HAP-1 (cell line): ENCODE measurements at regions not wholly inside any gene's neighbourhood (a gene's known extent, or its start where the extent isn't known, plus 50 kb on each side); places are given as distances from the start of the nearest gene placed in this dataset.

ENCODE experiments used
- DNase-seq, 2 experiments: peaks; one replicate each; pipeline ENCODE4 v3.0.0-alpha.2; 2016 to 2020; ENCODE audit warnings: low spot score in 2 of 2
- H3K27me3 ChIP-seq: fragments of 250-450 bp; sonication (Bioruptor Pico); 2 replicates; pipeline ENCODE4 v1.5.1; 2020; ENCODE audit warnings: low read depth, mild to moderate bottlenecking, moderate library complexity
- H3K36me3 ChIP-seq: fragments of 250-450 bp; sonication (Bioruptor Pico); replicated peaks from 2 replicates; pipeline ENCODE4 v1.5.1; 2020; ENCODE audit warnings: mild to moderate bottlenecking
- H3K4me1 ChIP-seq: fragments of 250-450 bp; sonication (Bioruptor Pico); 2 replicates; pipeline ENCODE4 v1.5.1; 2020; ENCODE audit warnings: mild to moderate bottlenecking
- H3K4me3 ChIP-seq: fragments of 250-450 bp; sonication (Bioruptor Pico); 2 replicates; pipeline ENCODE4 v1.5.1; 2020; ENCODE audit warnings: mild to moderate bottlenecking, moderate library complexity
- H3K9me3 ChIP-seq: fragments of 250-450 bp; sonication (Bioruptor Pico); 2 replicates; pipeline ENCODE4 v1.5.1; 2020; ENCODE audit warnings: mild to moderate bottlenecking, moderate library complexity
- in situ Hi-C: fragments of 300-500 bp; cut with MboI; formaldehyde crosslinking; loops from 3 replicates; pipeline ENCODE4 v1.14.3; 2020; ENCODE audit warnings: low sequenced_read_pairs, inconsistent platforms, mixed read lengths

- in situ Hi-C loops: no loop called here
- H3K36me3 ChIP-seq: no peaks in the 10 kb centered on the region
- DNase-seq: no peak
- H3K9me3 ChIP-seq: no peaks in the 10 kb centered on the region
- H3K4me3 ChIP-seq: no peak overlapping the region
- H3K27me3 ChIP-seq: 0 out of 2 replicates have a peak, but pooled peaks cover 2% of the 10 kb centered on the region
- H3K4me1 ChIP-seq: no peaks in the 10 kb centered on the region
Observed at GRCh38 chr4:173935622-173936405, 347.7 kb downstream of the FBXO8 start.

DNA sequence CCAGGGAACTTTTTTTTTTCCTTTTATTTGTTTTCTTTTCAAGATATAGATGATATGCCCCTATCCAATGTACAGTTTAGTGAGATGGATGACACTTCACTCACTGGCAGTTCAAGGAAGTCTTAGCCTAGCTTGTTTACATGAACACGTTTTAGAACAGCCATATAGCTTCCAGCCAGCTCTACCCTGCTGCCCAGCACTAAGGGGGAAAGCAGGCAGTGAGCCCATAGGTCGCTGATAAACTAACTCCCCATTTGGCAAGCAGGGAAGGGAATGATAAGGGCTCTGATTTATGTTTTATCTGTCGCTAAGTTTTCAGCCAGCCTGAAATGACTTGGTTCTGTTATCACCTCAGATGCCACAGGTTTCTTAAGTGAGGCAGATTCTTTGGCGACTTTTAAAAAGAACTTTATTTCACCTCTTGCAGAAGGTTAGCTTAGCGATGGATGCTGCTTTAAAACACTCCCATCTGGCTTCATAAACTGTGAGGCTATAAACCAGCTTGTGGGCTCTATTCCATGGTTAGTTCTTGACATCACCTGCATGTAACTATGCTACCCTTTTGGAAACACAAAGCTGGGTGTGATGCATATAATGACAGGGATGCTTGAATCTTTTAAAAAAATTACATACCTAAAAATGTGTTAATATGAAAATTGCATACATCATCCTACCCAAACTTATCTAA lies 348.4 kb downstream of the FBXO8 start:
- no peak for DNase-seq
- no peaks in the 10 kb centered on the region for H3K36me3 ChIP-seq
- H3K27me3 ChIP-seq: 0 out of 2 replicates have a peak, but pooled peaks cover 2% of the 10 kb centered on the region
- in situ Hi-C loops: no loop called here
- H3K4me3 ChIP-seq: no peak overlapping the region
- H3K9me3 ChIP-seq: no peaks in the 10 kb centered on the region
- no peaks in the 10 kb centered on the region for H3K4me1 ChIP-seq

DNA sequence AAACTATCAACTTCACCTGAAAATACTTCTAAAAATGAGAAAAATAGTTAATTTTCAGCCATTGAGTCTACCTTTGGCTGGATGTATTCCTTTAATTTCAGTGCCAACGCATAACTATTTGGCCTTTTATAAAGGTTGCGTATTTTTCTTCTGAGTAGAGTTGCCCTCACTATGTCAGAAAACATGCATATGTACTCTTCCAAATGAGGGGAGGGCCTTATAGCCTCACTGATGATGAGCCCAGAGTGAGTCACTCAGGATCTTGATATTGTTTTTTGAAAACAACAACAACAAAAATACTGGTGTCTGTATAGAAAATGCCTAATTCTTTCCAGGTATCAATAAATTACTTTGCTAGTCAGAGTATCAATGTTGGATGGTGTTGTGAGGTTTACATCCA lies 349.3 kb downstream of the FBXO8 start:
- no peak for DNase-seq
- Histone ChIP-seq H3K36me3 (no peaks in the 10 kb centered on the region), H3K9me3 (no peaks in the 10 kb centered on the region), H3K4me1 (no peaks in the 10 kb centered on the region), H3K4me3 (no peak overlapping the region), H3K27me3 (0 out of 2 replicates have a peak, but pooled peaks cover 2% of the 10 kb centered on the region)
- in situ Hi-C loops: no loop called here

DNA sequence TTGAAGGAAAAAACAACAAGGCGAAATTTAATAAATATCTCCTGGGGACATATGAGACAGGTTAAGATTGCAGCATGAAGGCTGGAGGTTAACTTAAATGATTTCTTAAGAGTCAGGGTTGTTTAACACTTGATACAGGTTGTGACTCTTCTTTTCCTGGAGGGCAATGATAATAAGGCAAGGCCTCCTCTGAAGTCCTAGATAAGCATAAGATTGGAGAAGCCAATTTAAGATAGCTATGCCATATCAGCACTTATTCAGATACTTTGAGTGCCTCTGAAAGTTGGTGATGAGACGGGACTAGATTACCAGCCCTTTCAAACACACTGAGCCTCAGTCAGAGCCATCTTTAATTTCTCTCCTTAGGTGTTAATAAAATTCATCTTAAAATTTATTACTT lies 350.8 kb downstream of the FBXO8 start:
- H3K4me3 ChIP-seq: no peak overlapping the region
- no peaks in the 10 kb centered on the region for H3K36me3 ChIP-seq
- DNase-seq: no peak
- no peaks in the 10 kb centered on the region for H3K4me1 ChIP-seq
- in situ Hi-C loops: no loop called here
- no peaks in the 10 kb centered on the region for H3K27me3 ChIP-seq
- no peaks in the 10 kb centered on the region for H3K9me3 ChIP-seq

DNA sequence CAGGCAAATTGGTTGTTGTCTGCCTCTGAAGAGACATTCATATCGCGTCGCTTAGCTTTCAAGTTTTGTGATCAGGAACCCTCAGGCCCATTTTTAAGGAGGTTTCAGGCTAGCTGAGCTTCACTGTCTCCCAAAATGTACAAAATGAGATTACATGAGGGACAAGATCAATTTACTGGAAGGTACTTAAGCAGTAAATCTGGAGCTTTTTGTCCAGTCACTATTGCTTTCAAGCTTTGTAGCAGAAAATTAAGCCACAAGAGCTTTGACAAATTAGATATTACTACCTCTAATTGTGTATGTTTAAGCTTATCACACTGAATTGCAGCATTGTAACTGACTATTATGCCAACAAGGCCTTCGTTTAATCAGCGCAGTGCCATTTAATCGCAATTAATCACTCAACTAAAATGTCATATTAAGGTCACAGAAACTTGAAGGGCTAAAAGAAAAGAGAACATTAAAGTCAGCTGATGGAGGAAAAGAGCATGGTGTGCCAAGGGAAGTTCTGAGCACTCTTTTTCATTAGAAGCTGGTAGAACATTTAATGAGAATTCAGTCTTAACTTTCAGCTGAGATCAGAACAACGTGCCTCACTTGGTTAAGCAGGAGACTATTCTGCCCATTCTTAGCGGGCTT lies 353.0 kb downstream of the FBXO8 start:
- Histone ChIP-seq H3K27me3 (no peaks in the 10 kb centered on the region), H3K4me1 (no peaks in the 10 kb centered on the region), H3K9me3 (no peaks in the 10 kb centered on the region), H3K4me3 (no peak overlapping the region), H3K36me3 (no peaks in the 10 kb centered on the region)
- no peak for DNase-seq
- in situ Hi-C loops: no loop called here

GRCh38 chr4:173929921-173930320 lies 353.5 kb downstream of the FBXO8 start:
- in situ Hi-C loops: no loop called here
- no peak for DNase-seq
- Histone ChIP-seq H3K27me3 (no peaks in the 10 kb centered on the region), H3K36me3 (no peaks in the 10 kb centered on the region), H3K4me1 (no peaks in the 10 kb centered on the region), H3K9me3 (no peaks in the 10 kb centered on the region), H3K4me3 (no peak overlapping the region)

- H3K36me3 ChIP-seq: no peaks in the 10 kb centered on the region
- DNase-seq: no peak
- no peak overlapping the region for H3K4me3 ChIP-seq
- H3K27me3 ChIP-seq: no peaks in the 10 kb centered on the region
- no peaks in the 10 kb centered on the region for H3K9me3 ChIP-seq
- no peaks in the 10 kb centered on the region for H3K4me1 ChIP-seq
- in situ Hi-C loops: no loop called here
Observed at GRCh38 chr4:173924561-173924960, 358.9 kb downstream of the FBXO8 start.

- Histone ChIP-seq H3K27me3 (no peaks in the 10 kb centered on the region), H3K4me3 (no peak overlapping the region), H3K9me3 (no peaks in the 10 kb centered on the region), H3K36me3 (no peaks in the 10 kb centered on the region), H3K4me1 (no peaks in the 10 kb centered on the region)
- DNase-seq: no peak
- in situ Hi-C loops: no loop called here
Observed at GRCh38 chr4:173919861-173920260, 363.6 kb downstream of the FBXO8 start.

- Histone ChIP-seq H3K4me1 (no peaks in the 10 kb centered on the region), H3K36me3 (no peaks in the 10 kb centered on the region), H3K4me3 (no peak overlapping the region), H3K9me3 (no peaks in the 10 kb centered on the region), H3K27me3 (no peaks in the 10 kb centered on the region)
- in situ Hi-C loops: no loop called here
- DNase-seq: no peak
Observed at GRCh38 chr4:173919196-173919595, 364.3 kb downstream of the FBXO8 start.

DNA sequence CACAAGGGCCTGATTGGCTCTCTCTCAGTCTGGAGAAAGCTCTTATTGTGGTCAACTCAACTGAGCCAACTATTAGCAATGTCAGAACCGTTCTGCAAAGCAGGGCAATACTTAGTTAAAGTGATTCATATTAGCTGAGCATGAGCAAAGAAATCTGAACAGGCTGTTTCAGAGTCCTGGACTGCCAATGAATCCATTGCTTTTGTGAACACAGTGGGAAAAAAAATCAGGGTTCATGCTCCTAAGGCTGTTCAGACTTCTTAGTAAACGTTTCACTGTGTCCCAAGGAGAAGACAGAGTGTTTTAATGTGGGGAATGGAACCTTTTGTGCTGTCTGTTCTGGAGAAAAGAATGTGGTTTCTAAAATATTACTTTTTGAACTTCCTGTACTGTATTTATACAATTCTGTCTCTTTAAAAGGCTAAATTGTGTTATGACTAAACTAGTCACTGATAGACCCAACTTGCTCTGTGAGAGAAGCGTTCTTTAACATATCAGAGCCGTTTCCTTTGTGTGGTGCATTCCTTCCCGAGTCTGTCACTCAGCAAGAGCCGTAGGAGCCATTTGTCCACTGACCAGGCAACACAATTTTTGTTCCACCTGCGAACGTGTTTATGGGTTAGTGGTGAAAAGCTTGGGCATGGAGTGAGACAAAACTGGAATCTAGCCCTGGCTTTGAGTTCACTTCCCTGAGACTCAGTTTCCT lies 366.1 kb downstream of the FBXO8 start:
- no peaks in the 10 kb centered on the region for H3K9me3 ChIP-seq
- DNase-seq: no peak
- H3K4me3 ChIP-seq: no peak overlapping the region
- H3K27me3 ChIP-seq: no peaks in the 10 kb centered on the region
- H3K36me3 ChIP-seq: no peaks in the 10 kb centered on the region
- no peaks in the 10 kb centered on the region for H3K4me1 ChIP-seq
- in situ Hi-C loops: no loop called here

- Histone ChIP-seq H3K9me3 (no peaks in the 10 kb centered on the region), H3K27me3 (no peaks in the 10 kb centered on the region), H3K4me3 (no peak overlapping the region), H3K4me1 (no peaks in the 10 kb centered on the region), H3K36me3 (no peaks in the 10 kb centered on the region)
- DNase-seq: no peak
- in situ Hi-C loops: no loop called here
Observed at GRCh38 chr4:173913496-173913895, 370.0 kb downstream of the FBXO8 start.

- no peaks in the 10 kb centered on the region for H3K36me3 ChIP-seq
- no peaks in the 10 kb centered on the region for H3K27me3 ChIP-seq
- no peaks in the 10 kb centered on the region for H3K9me3 ChIP-seq
- no peak for DNase-seq
- in situ Hi-C loops: no loop called here
- H3K4me1 ChIP-seq: no peaks in the 10 kb centered on the region
- no peak overlapping the region for H3K4me3 ChIP-seq
Observed at GRCh38 chr4:173912384-173912783, 371.1 kb downstream of the FBXO8 start.

- Histone ChIP-seq H3K4me1 (no peaks in the 10 kb centered on the region), H3K36me3 (no peaks in the 10 kb centered on the region), H3K4me3 (no peak overlapping the region), H3K27me3 (no peaks in the 10 kb centered on the region), H3K9me3 (no peaks in the 10 kb centered on the region)
- in situ Hi-C loops: no loop called here
- no peak for DNase-seq
Observed at GRCh38 chr4:173910891-173911290, 372.6 kb downstream of the FBXO8 start.

GRCh38 chr4:173909294-173909693 lies 374.2 kb downstream of the FBXO8 start:
- DNase-seq: no peak
- Histone ChIP-seq H3K4me1 (no peaks in the 10 kb centered on the region), H3K36me3 (no peaks in the 10 kb centered on the region), H3K9me3 (no peaks in the 10 kb centered on the region), H3K4me3 (no peak overlapping the region), H3K27me3 (no peaks in the 10 kb centered on the region; the same call in 1 of the 2 replicates)
- in situ Hi-C loops: no loop called here
